HPDE6-E6E7 (cell line): ENCODE measurements at regions not wholly inside any gene's neighbourhood (a gene's known extent, or its start where the extent isn't known, plus 50 kb on each side); places are given as distances from the start of the nearest gene placed in this dataset.

Experiments used
- DNase-seq: peaks from one replicate; pipeline ENCODE4 v3.0.0; 2011; ENCODE audit warnings: missing footprints; ENCODE audit errors: extremely low spot score

DNA sequence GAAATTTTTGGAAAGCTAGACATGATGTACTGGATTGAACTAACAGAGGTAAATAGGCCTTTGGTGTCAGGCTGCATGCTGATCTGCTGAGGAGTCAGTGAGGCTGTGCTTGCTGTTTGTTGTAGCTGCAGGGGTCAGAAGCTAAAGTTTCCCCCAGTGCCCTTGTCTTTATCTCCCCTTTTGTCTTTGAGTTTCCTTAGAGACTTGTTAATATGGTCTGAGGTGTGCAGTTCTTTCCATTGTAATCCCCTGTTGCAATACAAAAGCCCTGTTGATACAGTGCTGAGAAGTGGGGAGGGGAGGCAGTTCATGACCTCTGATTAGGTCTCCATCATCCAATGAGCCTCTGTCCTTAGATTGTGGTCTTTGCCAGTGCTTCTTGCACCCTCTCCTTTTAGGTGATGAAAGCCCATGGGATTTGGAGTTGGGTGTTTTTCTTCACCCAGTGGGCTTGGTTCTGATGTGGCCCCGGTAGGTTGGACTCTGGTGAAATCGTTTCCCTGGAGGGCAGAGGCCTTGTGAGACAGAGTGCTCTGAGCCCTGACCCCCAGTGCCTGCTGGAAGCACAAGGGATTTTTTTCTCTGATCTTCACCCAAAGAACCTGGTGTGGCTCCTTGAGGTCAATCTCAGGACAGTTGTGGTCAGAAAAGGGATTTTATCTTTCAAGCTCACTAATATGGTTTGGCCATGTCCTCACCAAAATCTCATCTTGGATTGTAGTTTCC, 163.1 kb downstream of the TMEM18 start:
- DNase-seq: no peak

DNA sequence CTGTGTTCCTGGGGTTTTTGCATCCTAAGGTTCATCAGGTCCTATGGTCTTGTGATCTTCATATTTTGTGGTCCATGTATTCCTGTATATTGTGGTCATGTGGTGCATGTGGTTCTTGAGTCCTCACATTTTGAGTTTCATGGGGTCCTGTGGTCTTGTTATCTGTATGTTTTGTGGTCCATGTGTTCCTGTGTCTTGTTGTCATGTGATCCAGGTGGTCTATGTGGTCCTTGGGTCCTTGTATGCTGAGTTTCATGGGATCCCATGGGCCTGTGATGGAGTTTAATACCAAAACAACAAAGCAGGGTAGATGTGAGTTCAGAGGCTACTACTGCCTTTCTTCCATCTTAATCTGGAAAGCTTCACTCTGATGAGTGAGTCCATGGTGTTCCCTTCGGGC, 166.4 kb downstream of the TMEM18 start:
- DNase-seq: no peak

DNA sequence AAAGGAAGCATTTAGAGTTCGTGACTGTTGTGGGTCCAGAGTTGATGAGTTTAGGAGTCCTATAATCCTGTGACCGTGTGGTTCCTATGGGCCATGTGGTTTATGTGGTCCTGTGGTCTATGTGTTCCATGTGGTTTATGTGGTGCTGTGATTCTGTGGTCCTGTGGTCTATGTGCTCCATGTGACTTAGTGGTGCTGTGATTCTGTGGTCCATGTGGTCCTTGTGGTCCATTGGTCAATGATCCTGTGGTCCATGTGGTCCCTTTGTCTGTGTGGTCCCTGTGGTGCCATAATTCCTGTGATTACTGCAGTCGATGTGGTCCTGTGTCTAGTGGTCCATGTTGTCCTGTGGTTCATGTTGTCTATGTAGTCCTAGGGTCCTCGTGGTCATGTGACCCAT, 167.3 kb downstream of the TMEM18 start:
- DNase-seq: no peak

DNA sequence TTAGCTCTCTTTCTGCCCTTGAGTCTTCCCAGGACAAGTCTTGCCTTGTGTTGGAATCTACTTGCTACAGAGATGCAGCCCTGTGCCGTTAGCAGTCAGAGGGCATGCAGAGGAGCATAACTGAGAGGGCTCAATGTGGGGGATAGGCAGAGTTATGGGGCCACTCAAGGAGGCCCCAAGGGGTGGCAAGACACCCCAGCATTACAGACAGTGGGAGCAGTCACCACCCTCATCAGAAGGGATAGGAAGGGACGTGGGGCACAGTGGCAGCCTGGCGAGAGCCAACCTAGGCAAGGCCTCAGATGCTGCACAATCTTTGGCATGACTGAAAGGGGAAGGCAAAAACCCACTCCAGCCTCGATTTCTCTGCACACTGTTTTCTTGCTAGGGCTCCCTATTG, 169.1 kb downstream of the TMEM18 start:
- DNase-seq: no peak

DNA sequence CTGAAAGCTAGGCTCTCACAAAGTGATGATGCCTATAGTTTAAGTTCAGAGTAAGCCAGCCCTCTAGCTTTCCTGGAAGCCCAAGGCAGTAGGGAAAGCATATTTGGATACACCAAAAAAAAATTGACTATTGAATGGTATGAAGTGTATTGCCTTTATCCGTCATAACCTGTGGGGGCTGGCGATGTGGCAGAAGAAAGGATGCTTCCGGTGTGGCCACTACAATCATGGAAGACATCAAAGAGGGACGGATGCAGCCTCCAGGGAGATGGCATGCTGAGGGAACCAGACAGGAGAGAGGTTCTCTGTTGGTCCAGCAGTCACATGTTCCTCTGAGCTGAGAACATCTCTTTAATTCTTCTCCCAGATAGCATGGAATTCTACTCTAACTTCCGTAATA, 170.3 kb downstream of the TMEM18 start:
- no peak for DNase-seq

DNA sequence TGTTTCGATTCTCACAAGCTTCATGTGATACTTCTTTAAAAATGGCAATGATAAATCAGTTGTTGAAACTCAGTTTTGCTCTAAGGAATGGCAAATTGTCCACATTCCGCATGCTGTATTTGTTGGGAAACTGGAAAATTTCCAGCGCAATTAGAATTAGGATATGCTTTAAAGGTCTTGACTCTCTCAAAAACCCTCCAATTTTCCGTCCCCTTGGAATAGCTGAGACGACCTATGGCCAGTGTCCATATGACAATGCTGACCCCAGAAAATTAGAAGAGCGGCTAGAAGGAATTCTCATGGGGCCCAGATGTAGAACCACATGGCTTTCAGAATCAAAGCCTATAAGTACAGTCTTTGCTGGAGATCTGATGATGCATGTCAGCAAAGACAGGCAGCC, 170.8 kb downstream of the TMEM18 start:
- no peak for DNase-seq

DNA sequence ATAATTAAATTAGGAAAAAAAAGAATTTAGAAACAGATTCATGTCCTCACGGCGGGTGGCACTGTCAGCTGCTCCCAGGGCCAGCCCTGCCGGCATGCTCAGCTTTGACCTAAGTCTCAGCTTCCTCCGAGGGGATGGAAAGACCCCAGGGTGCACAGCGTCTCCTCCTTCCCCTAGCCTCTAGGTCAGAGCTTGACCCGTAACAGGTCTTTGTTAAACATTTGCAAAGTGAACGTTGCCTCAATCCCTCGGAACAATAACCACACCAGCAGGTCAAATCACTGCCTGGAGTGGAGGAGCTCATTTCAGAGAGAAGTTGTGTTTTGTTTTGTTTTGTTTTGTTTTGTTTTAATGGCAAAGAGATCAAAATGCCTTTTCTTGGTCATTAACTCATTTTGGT, 171.3 kb downstream of the TMEM18 start:
- DNase-seq: no peak

DNA sequence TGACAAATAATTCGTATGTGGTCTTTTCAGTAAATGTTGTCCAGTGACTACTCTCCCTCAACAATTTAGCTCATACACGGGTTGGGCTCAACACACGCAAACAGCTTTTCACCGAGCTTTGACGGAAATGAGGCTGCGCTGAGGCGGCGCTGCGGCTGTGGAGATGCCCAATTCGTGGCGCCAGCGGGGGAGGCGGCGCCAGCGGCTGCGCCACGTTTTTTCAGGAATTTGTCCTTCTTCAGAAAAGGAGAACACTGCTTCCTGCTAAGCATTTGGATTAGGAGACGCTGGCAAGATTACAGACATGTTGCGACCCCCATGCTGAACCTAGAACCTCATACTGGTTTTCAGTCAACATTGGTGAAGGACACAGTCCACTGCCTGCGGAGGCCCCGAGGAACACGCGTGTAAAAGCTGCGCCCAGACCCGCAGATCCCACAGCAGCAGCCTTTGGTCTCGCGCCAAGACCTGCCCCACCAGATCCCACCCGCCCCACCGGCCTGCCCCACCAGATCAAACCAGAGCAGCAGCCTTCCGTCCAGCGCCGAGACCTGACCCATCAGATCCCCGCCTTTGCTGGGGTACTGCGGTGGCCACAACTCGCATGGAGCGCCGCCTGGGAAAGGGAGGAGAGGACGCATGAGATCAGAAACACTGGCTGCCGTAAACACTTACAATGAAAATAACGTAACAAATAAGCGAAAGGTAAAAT, 173.8 kb downstream of the TMEM18 start:
- DNase-seq: no peak

DNA sequence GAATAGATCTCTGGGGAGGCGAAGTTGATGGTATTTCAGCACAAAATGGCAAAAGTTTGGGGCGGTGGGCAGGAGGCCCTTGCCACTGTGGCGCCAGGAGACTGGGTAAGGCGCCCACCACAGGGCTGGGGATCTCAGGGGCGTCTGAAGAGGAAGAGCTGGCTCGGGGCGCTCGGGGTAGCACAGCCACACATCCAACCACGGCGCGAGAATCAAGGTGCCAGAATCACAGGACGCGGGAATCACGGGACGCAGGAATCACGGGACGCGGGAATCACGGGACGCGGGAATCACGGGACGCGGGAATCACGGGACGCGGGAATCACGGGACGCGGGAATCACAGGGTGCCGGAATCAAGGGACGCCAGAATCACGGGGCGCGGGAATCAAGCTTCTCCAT, 174.4 kb downstream of the TMEM18 start:
- no peak for DNase-seq

DNA sequence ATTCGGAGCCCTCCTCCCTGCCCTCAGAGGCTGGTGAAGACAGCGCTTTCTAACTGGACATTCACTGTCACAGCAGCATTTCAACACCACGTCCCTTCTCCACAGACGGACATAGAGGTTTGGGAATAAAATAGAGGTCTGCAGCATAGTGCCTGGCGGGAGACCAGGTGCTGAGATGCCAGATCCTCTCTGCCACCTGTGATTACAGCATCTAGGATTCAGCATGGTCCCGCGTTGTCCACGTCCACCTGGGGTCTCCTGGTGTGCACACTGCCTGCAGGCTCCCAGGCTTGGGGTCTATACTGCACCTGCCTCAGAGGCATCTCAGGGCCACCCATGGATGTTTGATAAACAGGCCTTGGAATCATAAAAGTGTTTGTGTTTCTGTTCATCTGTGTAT, 175.5 kb downstream of the TMEM18 start:
- DNase-seq: no peak

DNA sequence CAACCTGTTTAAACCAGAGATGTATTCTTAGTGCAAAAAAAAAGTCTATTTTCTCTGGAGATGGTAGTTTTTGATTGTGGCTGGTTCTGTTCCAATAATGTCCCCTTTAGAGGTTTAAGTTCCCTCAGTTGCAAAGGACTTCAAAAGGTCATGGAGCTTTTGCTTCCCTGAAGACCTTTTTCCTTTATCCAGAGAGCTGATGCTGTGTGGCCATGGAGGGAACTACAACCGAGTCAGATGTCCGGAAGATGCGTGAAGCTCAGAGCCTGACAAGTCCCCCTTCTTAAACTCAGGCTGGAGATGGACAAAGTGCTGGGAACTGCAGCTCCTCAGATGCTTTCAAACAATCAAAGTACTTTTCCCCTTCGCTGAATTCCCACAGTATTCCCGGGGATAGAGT, 176.1 kb downstream of the TMEM18 start:
- DNase-seq: no peak

DNA sequence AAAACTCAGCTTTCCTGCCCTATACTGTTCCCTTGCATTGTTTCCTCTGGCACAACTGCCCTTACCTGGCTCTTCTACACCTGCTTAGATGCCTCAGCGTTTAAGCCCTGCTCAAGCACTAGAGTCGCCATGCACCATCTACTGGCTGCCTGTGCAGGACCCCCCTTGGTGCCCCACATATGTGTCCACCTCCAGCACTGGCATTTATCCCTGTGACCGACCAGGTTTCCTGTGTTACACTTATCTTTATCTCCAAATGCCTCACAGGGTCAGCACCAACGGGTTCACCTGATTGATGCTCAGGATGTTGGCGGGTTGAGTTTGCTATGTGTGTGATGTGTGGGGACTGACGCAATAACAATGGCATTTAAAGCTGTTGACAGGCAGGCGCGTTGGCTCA, 177.5 kb downstream of the TMEM18 start:
- DNase-seq: no peak

DNA sequence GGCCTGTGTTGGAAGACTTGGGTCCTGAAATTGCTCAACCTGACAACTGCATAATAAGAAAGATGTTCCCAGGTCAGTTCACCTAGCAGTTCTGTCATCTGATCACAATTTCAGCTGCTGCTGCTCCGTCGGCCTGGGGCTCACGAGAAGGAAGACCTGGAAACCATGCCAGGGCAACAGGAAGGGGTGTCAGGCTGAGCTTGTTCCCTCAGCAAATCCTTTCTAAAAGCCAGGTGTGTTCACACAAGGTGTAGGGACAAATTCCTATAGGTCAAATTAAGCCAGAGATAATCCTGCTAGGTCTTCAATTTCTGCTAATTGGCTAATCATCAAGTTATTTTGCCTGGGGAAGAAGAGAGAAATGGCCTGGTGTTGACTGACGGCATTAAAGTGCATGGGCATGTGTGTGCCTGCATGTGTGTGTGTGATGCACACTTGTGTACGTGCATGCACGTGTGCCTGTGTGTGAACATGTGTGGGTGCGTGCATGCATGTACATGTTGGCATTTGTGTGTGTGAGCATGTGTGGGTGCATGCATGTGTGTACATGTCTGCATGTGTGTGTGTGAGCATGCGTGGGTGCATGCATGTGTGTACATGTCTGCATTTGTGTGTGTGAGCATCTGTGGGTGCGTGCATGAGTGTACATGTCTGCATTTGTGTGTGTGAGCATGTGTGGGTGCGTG, 178.6 kb downstream of the TMEM18 start:
- DNase-seq: no peak

DNA sequence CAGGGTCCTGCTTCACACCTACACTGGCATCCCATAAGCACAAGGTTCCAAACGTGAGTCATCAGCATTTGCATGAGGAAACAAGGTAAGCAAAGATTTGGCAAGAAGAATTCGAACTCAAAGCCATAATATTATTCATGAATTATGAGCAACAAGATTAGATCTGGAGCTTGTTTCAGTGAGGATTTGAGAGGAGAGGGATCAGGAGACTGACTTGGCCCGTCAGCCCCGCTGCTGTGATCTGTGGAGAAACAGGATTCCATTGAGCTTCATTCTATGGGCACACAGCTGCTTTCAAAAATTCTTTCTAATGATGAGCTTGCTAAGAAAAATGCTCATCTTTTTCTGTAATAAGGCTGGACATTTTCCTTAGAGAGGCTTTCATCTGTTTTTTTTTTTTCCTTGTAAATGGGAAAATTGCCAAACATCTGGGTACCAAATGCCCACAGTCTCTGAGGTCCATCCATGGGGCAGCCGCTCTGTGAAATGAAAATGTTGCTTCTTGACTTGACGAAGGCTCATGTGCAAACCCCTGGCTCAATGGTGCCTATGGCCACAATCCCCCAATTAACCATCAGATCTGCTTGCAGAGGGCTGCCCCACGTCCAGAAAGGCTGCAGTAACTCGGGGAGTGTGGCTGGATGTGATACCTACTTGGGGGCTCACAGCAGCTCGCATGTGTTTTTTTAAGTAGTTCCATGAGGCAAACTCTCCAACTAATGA, 179.3 kb downstream of the TMEM18 start:
- DNase-seq: no peak

DNA sequence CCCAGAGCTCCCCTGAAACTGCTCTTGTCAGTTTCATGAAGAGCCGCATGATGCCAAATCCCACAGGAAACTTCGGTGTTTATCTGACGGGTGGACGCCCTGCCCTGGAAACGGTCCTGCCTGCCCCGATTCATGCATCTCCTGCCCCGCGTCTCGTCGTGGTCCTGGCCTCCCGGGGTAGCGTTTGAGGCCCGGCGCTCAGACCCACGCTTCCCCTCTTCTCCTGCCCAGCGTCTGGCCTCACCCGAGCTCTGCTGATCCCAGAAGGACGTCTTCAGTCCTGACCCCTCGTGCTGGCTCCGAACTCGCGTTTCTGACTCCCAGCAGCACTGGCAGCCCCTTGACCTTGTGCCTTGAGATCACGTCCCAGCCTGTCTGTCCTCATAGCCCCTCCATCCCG, 180.5 kb downstream of the TMEM18 start:
- DNase-seq: no peak

DNA sequence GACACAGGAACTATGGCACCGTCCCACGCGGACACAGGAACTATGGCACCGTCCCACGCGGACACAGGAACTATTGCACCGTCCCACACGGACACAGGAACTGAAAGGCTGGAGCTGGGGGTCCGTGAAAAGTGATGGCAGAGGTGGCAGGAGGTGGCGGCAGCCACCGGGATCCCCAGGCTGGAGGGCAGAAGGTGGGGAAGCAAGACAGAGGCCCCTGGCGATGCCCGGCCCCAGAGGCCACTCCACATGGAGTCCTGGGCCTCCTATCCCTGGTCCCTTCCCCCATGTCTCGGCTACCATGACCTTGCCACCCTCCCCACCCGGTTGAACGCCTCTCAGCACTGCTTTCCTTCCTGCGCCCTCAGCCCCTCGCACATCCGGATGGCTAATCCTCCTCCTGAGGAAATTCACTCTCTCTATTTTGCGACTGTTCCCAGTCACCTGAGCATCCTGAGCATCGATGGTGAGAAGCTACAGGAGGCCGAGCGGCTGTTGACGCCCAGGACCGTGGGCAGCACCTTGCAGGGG, 181.4 kb downstream of the TMEM18 start:
- no peak for DNase-seq

DNA sequence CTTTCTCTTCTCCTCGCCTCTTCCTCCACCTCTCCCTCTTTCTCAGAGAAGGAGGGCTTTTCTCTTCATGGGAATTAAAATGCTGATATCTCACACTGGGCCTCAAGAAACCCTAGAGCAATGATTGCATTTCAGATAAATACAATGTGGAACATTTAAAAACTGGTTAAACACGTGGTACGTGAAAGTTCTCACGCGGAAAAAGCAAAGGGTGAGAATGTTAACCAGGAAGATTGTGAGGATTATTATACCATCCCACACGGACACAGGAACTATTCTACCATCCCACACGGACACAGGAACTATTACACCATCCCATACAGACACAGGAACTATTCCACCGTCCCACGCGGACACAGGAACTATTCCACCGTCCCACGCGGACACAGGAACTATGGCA, 182.4 kb downstream of the TMEM18 start:
- no peak for DNase-seq

DNA sequence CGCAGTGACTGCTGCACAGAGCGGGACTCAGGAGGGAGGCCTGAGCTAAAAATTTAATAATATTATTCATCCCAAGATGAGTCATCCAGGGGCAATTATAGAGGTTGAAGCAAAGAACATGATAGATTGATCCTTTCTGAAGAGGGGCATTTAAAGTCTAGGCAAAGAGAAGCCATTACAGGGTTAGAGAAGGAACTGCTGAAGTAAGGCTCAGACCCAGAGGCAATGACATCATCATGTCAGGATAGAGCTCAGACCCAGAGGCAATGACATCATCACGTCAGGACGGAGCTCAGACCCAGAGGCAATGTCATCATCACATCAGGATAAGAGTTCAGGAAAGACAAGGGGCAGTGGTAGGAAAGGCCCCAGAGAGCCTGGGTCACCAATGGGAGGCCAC, 184.0 kb downstream of the TMEM18 start:
- DNase-seq: no peak

DNA sequence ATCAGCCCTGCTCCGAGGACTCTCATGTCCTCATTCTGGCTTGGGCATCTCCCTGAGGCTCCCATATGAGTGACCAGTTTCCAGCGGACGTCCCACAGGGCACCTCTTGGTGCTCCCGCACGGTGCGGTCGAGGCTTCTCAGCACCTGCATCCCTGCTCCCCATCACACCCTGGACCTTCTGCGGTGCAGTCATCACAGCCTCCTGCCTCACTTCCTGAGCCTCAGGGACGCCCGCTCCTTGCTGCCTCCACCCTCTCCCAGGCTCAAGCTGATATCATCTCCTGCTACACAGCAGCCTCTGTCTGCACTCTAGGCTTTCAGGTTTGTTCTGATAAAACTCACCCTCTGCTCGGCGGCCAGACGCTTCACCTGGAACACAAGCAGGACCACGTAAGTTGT, 185.0 kb downstream of the TMEM18 start:
- DNase-seq: no peak

DNA sequence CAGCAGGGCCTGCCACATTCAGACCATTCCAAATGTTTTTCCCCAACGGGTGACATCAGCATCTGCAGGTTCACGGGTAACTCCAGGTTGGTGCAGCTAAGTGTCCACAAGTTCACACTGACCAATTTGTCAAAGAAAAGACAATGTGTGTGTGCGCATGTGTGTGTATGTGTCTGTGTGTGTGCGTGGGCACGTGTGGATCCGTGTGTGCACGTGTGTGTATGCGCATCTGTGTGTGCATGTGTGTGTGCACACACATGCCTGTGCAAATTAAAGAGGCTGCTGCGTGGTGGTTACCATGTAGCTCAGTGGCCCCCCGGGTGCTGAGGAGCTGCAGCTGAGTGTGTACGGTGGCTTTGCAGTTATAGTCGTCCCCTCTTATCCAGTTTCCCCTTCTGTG, 187.4 kb downstream of the TMEM18 start:
- no peak for DNase-seq

DNA sequence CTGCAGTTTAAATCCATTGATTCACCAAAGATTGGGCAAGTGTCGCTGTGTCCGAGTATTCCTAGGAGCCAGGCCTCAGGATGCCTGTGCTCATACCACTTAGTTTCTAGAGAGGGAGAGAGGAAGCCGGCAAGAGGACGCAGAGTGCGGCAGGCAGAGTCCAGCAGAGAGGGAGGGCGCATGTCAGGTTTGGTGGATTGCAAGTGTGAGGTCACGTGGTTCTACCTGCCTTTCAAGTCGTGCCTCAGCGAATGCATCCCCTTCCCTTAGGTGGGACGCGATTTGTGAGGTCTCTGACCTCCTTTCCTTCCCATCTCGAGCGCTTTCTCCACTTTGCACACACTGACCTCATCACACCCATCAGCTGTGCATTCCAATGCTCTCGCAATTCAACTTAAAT, 188.1 kb downstream of the TMEM18 start:
- no peak for DNase-seq
